ENCODE measurements at regions not wholly inside any gene's neighbourhood (a gene's known extent, or its start where the extent isn't known, plus 50 kb on each side); places are given as distances from the start of the nearest gene placed in this dataset.

DNA sequence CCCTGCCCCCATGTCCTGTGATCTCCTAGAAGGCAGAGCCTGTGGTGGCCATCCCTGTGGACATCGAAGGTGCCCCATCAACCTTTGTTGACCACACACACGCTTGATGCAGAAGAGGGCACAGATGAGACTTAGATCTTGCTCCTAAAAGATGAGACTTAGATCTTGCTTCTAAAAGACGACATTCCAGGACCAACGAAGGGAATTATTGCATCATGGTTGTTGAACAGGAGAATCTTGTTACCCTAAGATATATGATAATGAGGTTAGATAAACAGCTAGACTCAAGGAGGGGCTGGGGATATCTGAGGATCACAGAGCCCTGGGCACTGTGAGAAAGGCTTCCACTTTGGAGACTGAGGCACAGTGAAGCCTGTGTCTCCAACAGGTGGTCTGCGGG, 91.1 kb upstream of the WSCD2 start:
- no peak overlapping the region for H2AFZ ChIP-seq (ENCODE audit: low read depth, low read length, poor library complexity, severe bottlenecking)
- H3K4me2 ChIP-seq (ENCODE audit: low read length) = no peak overlapping the region
- RAD21 ChIA-PET (ENCODE audit: low non-redundant PET in 1 of 2, low total read pairs in 2 of 2, uncharacterized antibody in 2 of 2, unreplicated experiment in 2 of 2) = no interaction called here
- H3K4me3 ChIP-seq (replicated peaks in 1 of 2; ENCODE audit: low read depth in 1 of 2, low read length in 2 of 2) = no peak overlapping the region
- no peak for TF ChIP-seq EZH2phosphoT487 (IDR thresholded peaks at IDR 0.05; ENCODE audit: borderline replicate concordance)
- no peak for TF ChIP-seq CBX3 (IDR thresholded peaks at IDR 0.05; ENCODE audit: low read depth)
- TF ChIP-seq, protein P1, sequence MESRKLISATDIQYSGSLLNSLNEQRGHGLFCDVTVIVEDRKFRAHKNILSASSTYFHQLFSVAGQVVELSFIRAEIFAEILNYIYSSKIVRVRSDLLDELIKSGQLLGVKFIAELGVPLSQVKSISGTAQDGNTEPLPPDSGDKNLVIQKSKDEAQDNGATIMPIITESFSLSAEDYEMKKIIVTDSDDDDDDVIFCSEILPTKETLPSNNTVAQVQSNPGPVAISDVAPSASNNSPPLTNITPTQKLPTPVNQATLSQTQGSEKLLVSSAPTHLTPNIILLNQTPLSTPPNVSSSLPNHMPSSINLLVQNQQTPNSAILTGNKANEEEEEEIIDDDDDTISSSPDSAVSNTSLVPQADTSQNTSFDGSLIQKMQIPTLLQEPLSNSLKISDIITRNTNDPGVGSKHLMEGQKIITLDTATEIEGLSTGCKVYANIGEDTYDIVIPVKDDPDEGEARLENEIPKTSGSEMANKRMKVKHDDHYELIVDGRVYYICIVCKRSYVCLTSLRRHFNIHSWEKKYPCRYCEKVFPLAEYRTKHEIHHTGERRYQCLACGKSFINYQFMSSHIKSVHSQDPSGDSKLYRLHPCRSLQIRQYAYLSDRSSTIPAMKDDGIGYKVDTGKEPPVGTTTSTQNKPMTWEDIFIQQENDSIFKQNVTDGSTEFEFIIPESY (IDR thresholded peaks at IDR 0.05; ENCODE audit: extremely low read depth, insufficient replicate concordance, low read length) = no peak
- TF ChIP-seq ELF1 (IDR thresholded peaks at IDR 0.05; ENCODE audit: borderline replicate concordance, low read depth) = no peak
- DNase-seq (ENCODE audit: low read depth, low spot score) (no peak), ATAC-seq (no peak)
- H3K79me2 ChIP-seq (ENCODE audit: insufficient read depth, low read length) = no peaks in the 10 kb centered on the region
- H3K4me1 ChIP-seq (ENCODE audit: control insufficient read depth in 1 of 2, insufficient read depth in 2 of 2, low read length in 2 of 2) = no peaks in the 10 kb centered on the region
- H3K9ac ChIP-seq (ENCODE audit: low read length) = no peak overlapping the region
- H3K9me3 ChIP-seq (ENCODE audit: control insufficient read depth in 1 of 2, insufficient read depth in 1 of 2, low read depth in 1 of 2, low read length in 2 of 2) = no peaks in the 10 kb centered on the region
- peaks cover 28% of the 10 kb centered on the region for H3K27me3 ChIP-seq (ENCODE audit: insufficient read depth, low read length)
- no TSS peak for BruUV-seq (replicated peaks)
- no peaks in the 10 kb centered on the region for H3K9me2 ChIP-seq (ENCODE audit: insufficient read depth)
- POLR2A ChIA-PET = no interaction called here
- no peaks in the 10 kb centered on the region for H3K36me3 ChIP-seq (ENCODE audit: control insufficient read depth in 1 of 2, insufficient read depth in 2 of 2, low read length in 2 of 2)
- H3K27ac ChIP-seq (ENCODE audit: low read depth, low read length) = no peak overlapping the region
- no peaks in the 10 kb centered on the region for H4K20me1 ChIP-seq (ENCODE audit: insufficient read depth)
- intact Hi-C loops (cut with micrococcal nuclease) = no loop called here
- CTCF ChIA-PET = no interaction called here

DNA sequence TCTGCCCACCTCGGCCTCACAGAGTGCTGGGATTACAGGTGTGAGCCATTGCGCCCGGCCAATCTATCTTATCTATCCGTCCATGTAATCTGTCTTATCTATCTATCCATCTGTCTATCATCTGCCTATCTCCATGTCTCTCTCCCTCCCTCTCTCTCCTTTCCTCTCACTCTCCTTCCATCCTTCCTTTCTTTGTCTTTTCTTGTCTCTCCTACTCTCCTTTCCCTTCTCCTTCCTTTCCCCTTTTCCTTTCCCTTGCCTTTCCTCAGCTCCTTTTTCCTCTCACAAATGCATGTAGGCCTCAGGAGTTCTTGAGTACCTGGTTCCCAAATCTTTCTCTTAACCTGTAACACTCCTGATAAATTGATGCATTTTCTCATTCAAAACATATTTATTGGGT, 89.3 kb upstream of the WSCD2 start:
- no TSS peak for BruUV-seq (replicated peaks)
- H3K27ac ChIP-seq (ENCODE audit: low read depth, low read length) = no peak overlapping the region
- no peak overlapping the region for H3K4me2 ChIP-seq (ENCODE audit: low read length)
- H3K79me2 ChIP-seq (ENCODE audit: insufficient read depth, low read length) = no peaks in the 10 kb centered on the region
- ChIA-PET CTCF (no interaction called here), RAD21 (ENCODE audit: low non-redundant PET in 1 of 2, low total read pairs in 2 of 2, uncharacterized antibody in 2 of 2, unreplicated experiment in 2 of 2) (no interaction called here), POLR2A (no interaction called here)
- H3K9me3 ChIP-seq (ENCODE audit: control insufficient read depth in 1 of 2, insufficient read depth in 1 of 2, low read depth in 1 of 2, low read length in 2 of 2) = no peaks in the 10 kb centered on the region
- H3K36me3 ChIP-seq (ENCODE audit: control insufficient read depth in 1 of 2, insufficient read depth in 2 of 2, low read length in 2 of 2) = no peaks in the 10 kb centered on the region
- H3K9me2 ChIP-seq (ENCODE audit: insufficient read depth) = no peaks in the 10 kb centered on the region
- intact Hi-C loops (cut with micrococcal nuclease) = no loop called here
- DNase-seq (ENCODE audit: low read depth, low spot score) (no peak), ATAC-seq (no peak)
- H3K4me3 ChIP-seq (replicated peaks in 1 of 2; ENCODE audit: low read depth in 1 of 2, low read length in 2 of 2) = no peak overlapping the region
- H3K4me1 ChIP-seq (ENCODE audit: control insufficient read depth in 1 of 2, insufficient read depth in 2 of 2, low read length in 2 of 2) = no peaks in the 10 kb centered on the region
- no peaks in the 10 kb centered on the region for H4K20me1 ChIP-seq (ENCODE audit: insufficient read depth)
- no peak overlapping the region for H3K9ac ChIP-seq (ENCODE audit: low read length)
- no peak overlapping the region for H2AFZ ChIP-seq (ENCODE audit: low read depth, low read length, poor library complexity, severe bottlenecking)
- peaks cover 33% of the 10 kb centered on the region for H3K27me3 ChIP-seq (ENCODE audit: insufficient read depth, low read length)
- TF ChIP-seq, protein P2, sequence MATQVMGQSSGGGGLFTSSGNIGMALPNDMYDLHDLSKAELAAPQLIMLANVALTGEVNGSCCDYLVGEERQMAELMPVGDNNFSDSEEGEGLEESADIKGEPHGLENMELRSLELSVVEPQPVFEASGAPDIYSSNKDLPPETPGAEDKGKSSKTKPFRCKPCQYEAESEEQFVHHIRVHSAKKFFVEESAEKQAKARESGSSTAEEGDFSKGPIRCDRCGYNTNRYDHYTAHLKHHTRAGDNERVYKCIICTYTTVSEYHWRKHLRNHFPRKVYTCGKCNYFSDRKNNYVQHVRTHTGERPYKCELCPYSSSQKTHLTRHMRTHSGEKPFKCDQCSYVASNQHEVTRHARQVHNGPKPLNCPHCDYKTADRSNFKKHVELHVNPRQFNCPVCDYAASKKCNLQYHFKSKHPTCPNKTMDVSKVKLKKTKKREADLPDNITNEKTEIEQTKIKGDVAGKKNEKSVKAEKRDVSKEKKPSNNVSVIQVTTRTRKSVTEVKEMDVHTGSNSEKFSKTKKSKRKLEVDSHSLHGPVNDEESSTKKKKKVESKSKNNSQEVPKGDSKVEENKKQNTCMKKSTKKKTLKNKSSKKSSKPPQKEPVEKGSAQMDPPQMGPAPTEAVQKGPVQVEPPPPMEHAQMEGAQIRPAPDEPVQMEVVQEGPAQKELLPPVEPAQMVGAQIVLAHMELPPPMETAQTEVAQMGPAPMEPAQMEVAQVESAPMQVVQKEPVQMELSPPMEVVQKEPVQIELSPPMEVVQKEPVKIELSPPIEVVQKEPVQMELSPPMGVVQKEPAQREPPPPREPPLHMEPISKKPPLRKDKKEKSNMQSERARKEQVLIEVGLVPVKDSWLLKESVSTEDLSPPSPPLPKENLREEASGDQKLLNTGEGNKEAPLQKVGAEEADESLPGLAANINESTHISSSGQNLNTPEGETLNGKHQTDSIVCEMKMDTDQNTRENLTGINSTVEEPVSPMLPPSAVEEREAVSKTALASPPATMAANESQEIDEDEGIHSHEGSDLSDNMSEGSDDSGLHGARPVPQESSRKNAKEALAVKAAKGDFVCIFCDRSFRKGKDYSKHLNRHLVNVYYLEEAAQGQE (IDR thresholded peaks at IDR 0.05; ENCODE audit: low read depth) = no peak
- TF ChIP-seq POLR2A (IDR thresholded peaks at IDR 0.05; ENCODE audit: borderline replicate concordance, extremely low read depth, insufficient read depth, insufficient read length) (no peak), FOSL1 (IDR thresholded peaks at IDR 0.05; ENCODE audit: low read depth) (no peak), EGR1 (IDR thresholded peaks at IDR 0.05; ENCODE audit: low read depth) (no peak), MAX (IDR thresholded peaks at IDR 0.05) (no peak), SP1 (IDR thresholded peaks at IDR 0.05; ENCODE audit: low read depth) (no peak), JUND (IDR thresholded peaks at IDR 0.05) (no peak), SRF (IDR thresholded peaks at IDR 0.05; ENCODE audit: low read depth) (no peak), TCF7L2 (IDR thresholded peaks at IDR 0.05; ENCODE audit: borderline replicate concordance, extremely low read depth, insufficient read depth, insufficient read length) (no peak), SIN3A (IDR thresholded peaks at IDR 0.05; ENCODE audit: low read depth) (no peak)
- TF ChIP-seq, protein P3, sequence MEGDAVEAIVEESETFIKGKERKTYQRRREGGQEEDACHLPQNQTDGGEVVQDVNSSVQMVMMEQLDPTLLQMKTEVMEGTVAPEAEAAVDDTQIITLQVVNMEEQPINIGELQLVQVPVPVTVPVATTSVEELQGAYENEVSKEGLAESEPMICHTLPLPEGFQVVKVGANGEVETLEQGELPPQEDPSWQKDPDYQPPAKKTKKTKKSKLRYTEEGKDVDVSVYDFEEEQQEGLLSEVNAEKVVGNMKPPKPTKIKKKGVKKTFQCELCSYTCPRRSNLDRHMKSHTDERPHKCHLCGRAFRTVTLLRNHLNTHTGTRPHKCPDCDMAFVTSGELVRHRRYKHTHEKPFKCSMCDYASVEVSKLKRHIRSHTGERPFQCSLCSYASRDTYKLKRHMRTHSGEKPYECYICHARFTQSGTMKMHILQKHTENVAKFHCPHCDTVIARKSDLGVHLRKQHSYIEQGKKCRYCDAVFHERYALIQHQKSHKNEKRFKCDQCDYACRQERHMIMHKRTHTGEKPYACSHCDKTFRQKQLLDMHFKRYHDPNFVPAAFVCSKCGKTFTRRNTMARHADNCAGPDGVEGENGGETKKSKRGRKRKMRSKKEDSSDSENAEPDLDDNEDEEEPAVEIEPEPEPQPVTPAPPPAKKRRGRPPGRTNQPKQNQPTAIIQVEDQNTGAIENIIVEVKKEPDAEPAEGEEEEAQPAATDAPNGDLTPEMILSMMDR (IDR thresholded peaks at IDR 0.05 in 2 of 3, conservative IDR thresholded peaks at IDR 0.05 in 1 of 3; ENCODE audit: borderline replicate concordance in 1 of 3, insufficient read depth in 1 of 3, low read depth in 2 of 3, low read length in 2 of 3) = no peak

Data from HCT116 (cell line).